K562 (cell line): ENCODE measurements at regions not wholly inside any gene's neighbourhood (a gene's known extent, or its start where the extent isn't known, plus 50 kb on each side); places are given as distances from the start of the nearest gene placed in this dataset.

ENCODE experiments used
- ATAC-seq: fragments of 200-7000 bp; cut with Tn5 transposase; 3 replicates; pipeline ENCODE4 v1.9.1; 2020; ENCODE audit warnings: moderate library complexity
- BruUV-seq: library from RNA; stranded (reverse); fragments of 400-500 nt; replicated peaks from 2 replicates; lab custom pipeline; 2021; lab: Mats Ljungman, UMichigan
- CTCF ChIA-PET: fragments of 300-600 bp; formaldehyde crosslinking; extraction: SDS; loops from one replicate; lab custom pipeline; 2021; ENCODE audit warnings: low intra/inter-chr PET ratio; lab: Yijun Ruan, JAX
- POLR2A ChIA-PET: fragments of 300-600, 350-650 bp; sonication (Branson Sonifier 250); formaldehyde crosslinking; extraction: SDS; loops from one replicate; lab custom pipeline; 2021; ENCODE audit warnings: antibody characterized with exemption, inconsistent platforms; lab: Yijun Ruan, JAX
- DNase-seq, 4 experiments: peaks; one replicate each; pipeline versions ENCODE4 v3.0.0 to v3.0.0-alpha.2; 2011 to 2018; ENCODE audit warnings: low spot score in 3 of 4, mixed read lengths in 3 of 4; ENCODE audit errors: extremely low read depth in 1 of 4
- FAIRE-seq: peaks from 2 replicates; lab custom pipeline; 2011; peaks lifted over from hg19 to GRCh38; lab: Jason Lieb, UNC
- H2AFZ ChIP-seq: 2 replicates; pipeline ENCODE4 v1.6.0; 2011; ENCODE audit warnings: low read depth, low read length, control low read depth, inconsistent platforms
- H3K27ac ChIP-seq: fragments of 200-600 bp; 3 replicates; pipeline ENCODE4 v1.8.0; 2011; ENCODE audit warnings: low read depth, mild to moderate bottlenecking, control low read depth, inconsistent platforms, low read length, moderate library complexity, mixed read lengths; ENCODE audit errors: extremely low read depth
- H3K27me3 ChIP-seq, 2 experiments: fragments of 300-600 bp in 1 of 2; 2 replicates in 1 of 2; 3 replicates in 1 of 2; pipeline versions ENCODE4 v1.6.0 to v1.8.0; 2011; ENCODE audit warnings: inconsistent platforms in 2 of 2, low read length in 2 of 2, mild to moderate bottlenecking in 1 of 2, mixed read lengths in 1 of 2, moderate library complexity in 1 of 2; ENCODE audit not compliant: control insufficient read depth in 2 of 2, insufficient read depth in 2 of 2
- H3K36me3 ChIP-seq: fragments of 300-600 bp; 3 replicates; pipeline ENCODE4 v1.8.0; 2011; ENCODE audit warnings: mild to moderate bottlenecking, low read length, inconsistent platforms; ENCODE audit not compliant: control insufficient read depth, insufficient read depth
- H3K4me1 ChIP-seq, 2 experiments: fragments of 200-600 bp in 1 of 2; replicated peaks in 1 of 2; 2 replicates in 1 of 2; 3 replicates in 1 of 2; pipeline versions ENCODE4 v1.5.1 to v1.8.0; 2011; ENCODE audit warnings: inconsistent platforms in 2 of 2, low read length in 2 of 2, mild to moderate bottlenecking in 1 of 2, mixed read lengths in 1 of 2, moderate library complexity in 1 of 2; ENCODE audit not compliant: control insufficient read depth in 2 of 2, insufficient read depth in 2 of 2
- H3K4me2 ChIP-seq: 2 replicates; pipeline ENCODE4 v1.6.1; 2011; ENCODE audit warnings: low read length, control low read depth, inconsistent platforms, mixed read lengths; ENCODE audit not compliant: insufficient read depth
- H3K4me3 ChIP-seq: fragments of 200-600 bp; sonication (generic), shearing (Covaris generic); 2 replicates; pipeline ENCODE4 v1.5.1; 2016; ENCODE audit warnings: control low read depth, inconsistent platforms
- H3K79me2 ChIP-seq: fragments of 200-600 bp; 3 replicates; pipeline ENCODE4 v1.8.0; 2011; ENCODE audit warnings: low read length, inconsistent platforms; ENCODE audit not compliant: control insufficient read depth, insufficient read depth
- H3K9ac ChIP-seq, 2 experiments: 2 replicates each; pipeline versions ENCODE4 v1.6.0 to v1.6.1; 2011; ENCODE audit warnings: low read depth in 2 of 2, low read length in 2 of 2, control low read depth in 1 of 2, inconsistent platforms in 1 of 2, mild to moderate bottlenecking in 1 of 2, mixed read lengths in 1 of 2; ENCODE audit not compliant: insufficient read depth in 1 of 2
- H3K9me1 ChIP-seq: one replicate; pipeline ENCODE4 v1.6.0; 2011; ENCODE audit warnings: inconsistent platforms, mild to moderate bottlenecking, low read length, moderate library complexity; ENCODE audit not compliant: control insufficient read depth, insufficient read depth
- H3K9me3 ChIP-seq: replicated peaks from 2 replicates; pipeline ENCODE4 v1.5.1; 2011; ENCODE audit warnings: low read depth, low read length, inconsistent platforms; ENCODE audit not compliant: control insufficient read depth, insufficient read depth
- H4K20me1 ChIP-seq: replicated peaks from 2 replicates; pipeline ENCODE4 v1.6.1; 2011; ENCODE audit warnings: low read length, inconsistent platforms, mixed read lengths; ENCODE audit not compliant: control insufficient read depth, insufficient read depth
- CC2D1A ChIP-seq: fragments of 450-650 bp; IDR thresholded peaks from 2 replicates; pipeline ENCODE4 v1.6.1; 2017; ENCODE audit warnings: mild to moderate bottlenecking
- DNMT1 ChIP-seq: fragments of 450-650 bp; IDR thresholded peaks from 2 replicates; pipeline ENCODE4 v1.6.1; 2016; ENCODE audit warnings: antibody characterized with exemption, mild to moderate bottlenecking
- EHMT2 ChIP-seq: fragments of 450-650 bp; IDR thresholded peaks from 2 replicates; pipeline ENCODE4 v1.6.1; 2018; ENCODE audit warnings: antibody characterized with exemption
- HDAC1 ChIP-seq, 2 experiments: fragments of 450-650 bp; IDR thresholded peaks; 2 replicates each; pipeline ENCODE4 v1.6.1; 2016 to 2017; ENCODE audit warnings: inconsistent platforms in 1 of 2, mild to moderate bottlenecking in 1 of 2, moderate library complexity in 1 of 2
- NR2C2 ChIP-seq, 2 experiments: fragments of 200-800 bp in 1 of 2; sonication (Bioruptor generic) in 1 of 2; sonication (generic) in 1 of 2; formaldehyde crosslinking in 1 of 2; IDR thresholded peaks; 2 replicates each; pipeline versions ENCODE4 v1.6.1 to v1.8.0; 2016 to 2022; ENCODE audit warnings: mild to moderate bottlenecking in 1 of 2, missing compliant biosample characterization in 1 of 2, missing genetic modification characterization in 1 of 2, missing genetic modification reagents in 1 of 2
- OTX1 ChIP-seq: fragments of 450-650 bp; formaldehyde crosslinking; IDR thresholded peaks from 2 replicates; pipeline ENCODE4 v1.4.0; 2022; ENCODE audit warnings: mild to moderate bottlenecking
- SMAD1 ChIP-seq: fragments of 150-350 bp; IDR thresholded peaks from 2 replicates; pipeline ENCODE4 v1.6.1; 2014; ENCODE audit warnings: low read length, low read depth; ENCODE audit not compliant: partially characterized antibody
- TRIM25 ChIP-seq: fragments of 450-650 bp; IDR thresholded peaks from 2 replicates; pipeline ENCODE4 v1.7.0; 2016; ENCODE audit warnings: borderline replicate concordance
- ZBTB49 ChIP-seq: sonication (generic); formaldehyde crosslinking; IDR thresholded peaks from 2 replicates; pipeline ENCODE4 v1.8.0; 2022; ENCODE audit warnings: missing genetic modification reagents, mild to moderate bottlenecking, borderline replicate concordance
- ZNF121 ChIP-seq: sonication (generic); formaldehyde crosslinking; conservative IDR thresholded peaks from 2 replicates; pipeline ENCODE4 v1.8.0; 2022; ENCODE audit warnings: missing genetic modification reagents
- ZNF609 ChIP-seq: sonication (generic); formaldehyde crosslinking; IDR thresholded peaks from 2 replicates; pipeline ENCODE4 v1.8.1; 2023; ENCODE audit warnings: missing genetic modification reagents, mild to moderate bottlenecking, borderline replicate concordance
- WGBS: fragments of 100-300 bp; shearing (Covaris generic); methylation state at CpG from one replicate; pipeline ENCODE4 v1.1.6; 2016; ENCODE audit warnings: low coverage, mixed read lengths; ENCODE audit not compliant: insufficient coverage; ENCODE audit errors: missing lambda C conversion rate; 5-methylcytosine and 5-hydroxymethylcytosine counted together
- in situ Hi-C: fragments of 300-500 bp; cut with MboI; formaldehyde crosslinking; loops from 4 replicates; pipeline ENCODE4 v1.15.0; 2018; ENCODE audit warnings: inconsistent platforms, mixed read lengths
- intact Hi-C: fragments of 100-400 bp; cut with micrococcal nuclease; formaldehyde crosslinking; loops from 2 replicates; pipeline ENCODE4 v1.14.2; 2022

- H3K9ac ChIP-seq = no peak overlapping the region
- H3K27ac ChIP-seq = no peak overlapping the region
- H2AFZ ChIP-seq = no peak overlapping the region
- no peaks in the 10 kb centered on the region for H3K9me1 ChIP-seq
- H3K79me2 ChIP-seq = no peaks in the 10 kb centered on the region
- H3K36me3 ChIP-seq = no peaks in the 10 kb centered on the region
- in situ Hi-C loops (no loop called here), intact Hi-C loops (no loop called here)
- DNase-seq = no peak
- FAIRE-seq = no peak
- H3K9me3 ChIP-seq = no peaks in the 10 kb centered on the region
- WGBS = under 1% methylated on average over 10 of the region's 10 CpGs
- H3K4me3 ChIP-seq = no peak overlapping the region
- POLR2A ChIA-PET = interaction anchor here (0.7 kb wide), 1 partner anchor 82 kb away, joined by 3 read pairs; no protein-coding TSS in a partner anchor
- no peak overlapping the region for H3K4me2 ChIP-seq
- no peak for ATAC-seq
- BruUV-seq = no TSS peak
- CTCF ChIA-PET = no interaction called here
- H3K4me1 ChIP-seq = no peaks in the 10 kb centered on the region
- H3K27me3 ChIP-seq = peaks cover 4 to 12% of the 10 kb centered on the region in 2 experiments; a peak in 4 of 5 replicates
- no peaks in the 10 kb centered on the region for H4K20me1 ChIP-seq
- TF ChIP-seq ZNF609 (CRISPR knock-in tag) = no peak
- no peak for TF ChIP-seq DNMT1
- no peak for TF ChIP-seq NR2C2 (CRISPR knock-in tag; IDR thresholded peaks at IDR 0.05)
- TF ChIP-seq NR2C2 (tag; IDR thresholded peaks at IDR 0.05) = no peak
- no peak for TF ChIP-seq ZBTB49 (CRISPR knock-in tag)
- no peak for TF ChIP-seq EHMT2
- TF ChIP-seq SMAD1 = no peak
- TF ChIP-seq TRIM25 = no peak
- no peak for TF ChIP-seq OTX1 (CRISPR knock-in tag)
- no peak for TF ChIP-seq CC2D1A
- no peak for TF ChIP-seq HDAC1 (IDR thresholded peaks at IDR 0.05)
- no peak for TF ChIP-seq ZNF121 (CRISPR knock-in tag)
Observed at GRCh38 chr7:3218411-3219225, 82.4 kb upstream of the SDK1 start.
